ENCODE measurements at regions not wholly inside any gene's neighbourhood (a gene's known extent, or its start where the extent isn't known, plus 50 kb on each side); places are given as distances from the start of the nearest gene placed in this dataset.

DNA sequence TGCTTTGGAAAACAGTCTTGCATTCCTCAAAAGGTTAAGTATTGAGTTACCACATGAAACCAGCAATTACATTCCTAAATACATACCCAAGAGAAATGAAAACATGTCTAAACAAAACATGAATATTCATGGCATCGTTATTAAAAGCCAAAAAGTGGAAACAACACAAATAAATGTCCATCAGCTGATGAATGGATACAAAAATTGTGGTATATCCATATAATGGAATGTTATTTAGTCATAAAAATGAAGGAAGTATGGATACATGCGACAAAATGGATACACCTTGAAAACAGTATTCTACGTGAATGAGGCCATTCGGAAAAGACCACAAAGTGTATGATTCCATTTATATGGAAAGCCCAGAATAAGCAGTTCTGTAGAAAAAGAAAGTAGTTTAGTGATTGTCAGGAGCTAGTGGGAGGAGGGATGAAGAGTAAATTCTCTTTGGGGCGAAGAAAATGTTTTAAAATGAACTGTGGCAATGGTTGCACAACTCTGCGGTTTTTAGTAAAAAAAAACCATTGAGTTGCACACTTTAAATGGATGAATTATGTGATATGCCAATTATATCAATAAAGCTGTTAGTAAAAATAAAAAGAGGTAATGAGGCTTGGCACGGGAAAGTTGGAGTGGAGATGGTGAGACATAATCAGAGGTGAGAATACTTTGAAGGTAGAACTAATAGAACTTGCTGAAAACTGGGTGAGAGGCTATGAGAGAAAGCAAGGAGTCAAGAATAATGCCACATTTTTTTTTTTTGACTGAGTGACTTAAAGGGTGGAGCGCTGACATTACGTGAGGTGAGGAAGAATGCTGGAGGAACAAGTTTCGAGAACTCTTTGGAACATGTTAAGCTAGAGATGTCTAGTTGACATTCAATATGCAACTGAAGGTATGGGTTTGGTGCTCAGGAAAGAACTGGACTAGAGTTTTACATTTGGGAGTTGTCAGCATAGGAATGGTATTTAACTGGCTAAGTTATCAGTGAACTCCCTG, 194.9 kb upstream of the ZNF608 start:
- H3K27ac Mint-ChIP-seq = peak overlapping the region; percentile 10
- ATAC-seq = no peak
- no peaks in the 10 kb centered on the region for H3K36me3 Mint-ChIP-seq
- no peak overlapping the region for H3K4me3 Mint-ChIP-seq
- no peaks in the 10 kb centered on the region for H3K27me3 Mint-ChIP-seq
- H3K4me1 Mint-ChIP-seq = peaks cover 7% of the 10 kb centered on the region
- H3K9me3 Mint-ChIP-seq = peaks cover 7% of the 10 kb centered on the region

GRCh38 chr5:124948062-124948753, 201.8 kb upstream of the ZNF608 start:
- peaks cover 25% of the 10 kb centered on the region for H3K4me1 Mint-ChIP-seq
- H3K27me3 Mint-ChIP-seq = no peaks in the 10 kb centered on the region
- H3K27ac Mint-ChIP-seq = peak overlapping the region; percentile 25
- no peak for ATAC-seq
- H3K4me3 Mint-ChIP-seq = no peak overlapping the region
- H3K9me3 Mint-ChIP-seq = no peaks in the 10 kb centered on the region
- no peaks in the 10 kb centered on the region for H3K36me3 Mint-ChIP-seq

GRCh38 chr5:124948754-124949275, 202.4 kb upstream of the ZNF608 start:
- H3K27ac Mint-ChIP-seq = no peak overlapping the region
- H3K4me3 Mint-ChIP-seq = no peak overlapping the region
- H3K36me3 Mint-ChIP-seq = no peaks in the 10 kb centered on the region
- H3K9me3 Mint-ChIP-seq = no peaks in the 10 kb centered on the region
- no peaks in the 10 kb centered on the region for H3K27me3 Mint-ChIP-seq
- H3K4me1 Mint-ChIP-seq = peaks cover 25% of the 10 kb centered on the region
- no peak for ATAC-seq

GRCh38 chr5:124949862-124950261, 203.4 kb upstream of the ZNF608 start:
- no peaks in the 10 kb centered on the region for H3K27me3 Mint-ChIP-seq
- H3K27ac Mint-ChIP-seq = no peak overlapping the region
- H3K9me3 Mint-ChIP-seq = no peaks in the 10 kb centered on the region
- H3K36me3 Mint-ChIP-seq = no peaks in the 10 kb centered on the region
- H3K4me3 Mint-ChIP-seq = no peak overlapping the region
- H3K4me1 Mint-ChIP-seq = peaks cover 29% of the 10 kb centered on the region
- no peak for ATAC-seq

DNA sequence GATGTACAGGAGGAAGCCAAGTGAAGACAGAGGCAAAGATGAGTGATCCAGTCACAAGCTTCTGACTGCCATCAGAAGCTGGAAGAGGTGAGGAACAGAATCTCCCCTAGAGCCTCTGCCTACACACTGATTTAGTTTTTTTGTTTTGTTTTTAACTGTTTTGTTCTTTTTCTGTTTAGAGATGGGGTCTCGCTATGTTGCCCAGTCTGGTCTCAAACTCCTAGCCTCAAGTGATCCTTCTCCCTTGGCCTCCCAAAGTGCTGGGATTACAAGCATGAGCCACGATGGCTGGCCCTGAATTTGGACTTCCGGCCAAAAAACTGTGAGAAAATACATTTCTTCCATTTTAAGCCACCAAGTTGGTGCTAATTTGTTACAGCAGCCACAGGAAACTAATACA, 204.7 kb upstream of the ZNF608 start:
- Mint-ChIP-seq H3K9me3 (no peaks in the 10 kb centered on the region), H3K36me3 (no peaks in the 10 kb centered on the region), H3K4me1 (peaks cover 32% of the 10 kb centered on the region), H3K4me3 (no peak overlapping the region), H3K27me3 (no peaks in the 10 kb centered on the region), H3K27ac (peak overlapping the region; percentile 90)
- ATAC-seq = no peak

- Mint-ChIP-seq H3K4me1 (peaks cover 32% of the 10 kb centered on the region), H3K27ac (peak overlapping the region; percentile 90), H3K9me3 (no peaks in the 10 kb centered on the region), H3K36me3 (no peaks in the 10 kb centered on the region), H3K27me3 (no peaks in the 10 kb centered on the region), H3K4me3 (peak overlapping the region; percentile 50)
- ATAC-seq = peak; percentile 87
Observed at GRCh38 chr5:124951661-124952060, 205.2 kb upstream of the ZNF608 start.

- H3K9me3 Mint-ChIP-seq = no peaks in the 10 kb centered on the region
- ATAC-seq = peak; percentile 93
- no peaks in the 10 kb centered on the region for H3K36me3 Mint-ChIP-seq
- H3K27me3 Mint-ChIP-seq = no peaks in the 10 kb centered on the region
- H3K4me3 Mint-ChIP-seq = peak overlapping the region; percentile 50
- peak overlapping the region; percentile 90 for H3K27ac Mint-ChIP-seq
- peaks cover 33% of the 10 kb centered on the region for H3K4me1 Mint-ChIP-seq
Observed at GRCh38 chr5:124952079-124952478, 205.6 kb upstream of the ZNF608 start.

- H3K36me3 Mint-ChIP-seq = no peaks in the 10 kb centered on the region
- peak overlapping the region; percentile 71 for H3K4me3 Mint-ChIP-seq
- H3K27ac Mint-ChIP-seq = peak overlapping the region; percentile 90
- no peaks in the 10 kb centered on the region for H3K9me3 Mint-ChIP-seq
- peaks cover 37% of the 10 kb centered on the region for H3K4me1 Mint-ChIP-seq
- ATAC-seq = peak; percentile 69
- H3K27me3 Mint-ChIP-seq = no peaks in the 10 kb centered on the region
Observed at GRCh38 chr5:124952566-124952965, 206.1 kb upstream of the ZNF608 start.

DNA sequence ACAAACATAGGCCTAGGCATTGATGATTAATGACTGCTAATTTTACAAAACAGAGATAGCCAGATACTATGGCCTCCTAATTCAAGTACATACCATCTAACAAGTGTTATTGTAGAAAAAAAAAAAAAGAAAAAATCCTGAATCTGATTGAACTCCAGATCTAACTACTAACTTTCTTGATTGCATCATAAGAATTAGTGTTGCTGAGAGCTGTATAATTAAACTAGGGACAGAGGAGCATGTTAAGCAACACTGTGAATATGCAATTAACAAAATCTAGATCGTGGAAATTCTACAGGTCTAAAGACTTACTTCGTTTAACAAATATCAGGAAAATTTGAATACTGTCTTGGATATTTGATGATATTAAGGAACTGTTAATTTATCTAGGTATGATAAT, 208.3 kb upstream of the ZNF608 start:
- Mint-ChIP-seq H3K27ac (peak overlapping the region; percentile 64), H3K27me3 (no peaks in the 10 kb centered on the region), H3K36me3 (no peaks in the 10 kb centered on the region), H3K9me3 (no peaks in the 10 kb centered on the region), H3K4me1 (peaks cover 30% of the 10 kb centered on the region), H3K4me3 (no peak overlapping the region)
- ATAC-seq = no peak

- no peaks in the 10 kb centered on the region for H3K27me3 Mint-ChIP-seq
Observed at GRCh38 chr5:124956471-124957029, 210.1 kb upstream of the ZNF608 start.

DNA sequence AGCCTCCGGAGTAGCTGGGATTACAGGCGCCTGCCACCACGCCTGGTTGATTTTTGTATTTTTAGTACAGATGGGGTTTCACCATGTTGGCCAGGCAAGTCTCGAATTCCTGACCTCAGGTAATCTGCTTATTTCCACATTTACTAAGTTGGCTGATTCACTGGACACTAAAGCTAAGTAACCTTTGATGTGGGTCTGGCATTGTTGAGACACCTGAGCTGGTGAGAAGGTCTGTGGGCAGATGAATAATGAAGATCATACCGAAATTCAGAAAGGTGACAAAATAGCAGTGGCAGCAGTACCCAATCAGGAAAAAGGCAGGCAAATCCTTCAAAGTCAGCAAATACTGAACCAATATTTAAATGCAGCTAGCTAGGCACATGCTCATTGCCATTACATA, 210.6 kb upstream of the ZNF608 start:
- ATAC-seq = no peak
- Mint-ChIP-seq H3K27ac (no peak overlapping the region), H3K36me3 (no peaks in the 10 kb centered on the region), H3K4me3 (no peak overlapping the region), H3K27me3 (no peaks in the 10 kb centered on the region), H3K9me3 (no peaks in the 10 kb centered on the region), H3K4me1 (peaks cover 31% of the 10 kb centered on the region)

More at GRCh38 chr5:124956471-124957029, 210.1 kb upstream of the ZNF608 start:
- Mint-ChIP-seq H3K4me1 (peaks cover 32% of the 10 kb centered on the region), H3K36me3 (no peaks in the 10 kb centered on the region), H3K27ac (no peak overlapping the region), H3K9me3 (no peaks in the 10 kb centered on the region), H3K4me3 (no peak overlapping the region)
- no peak for ATAC-seq

GRCh38 chr5:124960266-124960665, 213.8 kb upstream of the ZNF608 start:
- Mint-ChIP-seq H3K27ac (no peak overlapping the region), H3K4me3 (no peak overlapping the region), H3K9me3 (no peaks in the 10 kb centered on the region), H3K27me3 (no peaks in the 10 kb centered on the region), H3K36me3 (no peaks in the 10 kb centered on the region), H3K4me1 (peaks cover 18% of the 10 kb centered on the region)
- no peak for ATAC-seq

DNA sequence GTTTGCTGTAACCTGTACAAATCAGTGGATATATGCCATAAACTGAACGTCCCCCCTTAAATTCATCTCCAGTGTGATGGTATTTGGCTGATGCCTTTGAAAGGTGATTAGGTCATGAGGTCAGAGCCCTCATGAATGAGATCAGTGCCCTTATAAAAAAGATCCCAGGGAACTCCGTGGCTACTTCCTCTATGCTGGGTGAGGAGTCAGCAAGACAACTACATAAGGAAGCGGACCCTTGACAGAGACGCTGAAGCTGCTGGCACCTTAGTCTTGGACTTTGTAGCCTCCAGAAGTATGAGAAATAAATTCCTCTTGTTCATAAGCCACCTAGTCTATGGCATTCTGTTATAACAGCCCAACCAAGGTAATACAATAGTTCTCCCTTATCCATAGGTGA, 215.1 kb upstream of the ZNF608 start:
- no peak for ATAC-seq
- Mint-ChIP-seq H3K36me3 (no peaks in the 10 kb centered on the region), H3K4me3 (no peak overlapping the region), H3K9me3 (no peaks in the 10 kb centered on the region), H3K4me1 (peaks cover 18% of the 10 kb centered on the region), H3K27me3 (no peaks in the 10 kb centered on the region), H3K27ac (no peak overlapping the region)

DNA sequence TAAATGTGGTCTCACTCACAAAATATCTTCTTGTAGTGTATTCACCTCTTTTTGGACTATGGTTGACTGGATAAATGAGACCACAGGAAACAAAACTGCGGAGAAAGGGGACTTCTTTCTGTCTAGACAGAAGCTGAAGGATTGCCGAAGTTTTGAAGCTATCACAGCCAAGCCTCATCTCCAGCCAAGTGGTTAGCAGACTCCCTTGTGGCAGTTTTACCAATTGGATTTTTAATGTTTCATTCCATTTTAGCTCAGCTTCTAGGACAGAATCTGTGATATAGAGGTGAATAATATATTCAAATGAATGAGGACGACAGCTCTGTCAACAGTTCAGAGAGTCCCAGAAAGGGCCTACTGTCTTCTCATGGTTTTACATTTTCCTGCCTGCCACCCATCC, 215.7 kb upstream of the ZNF608 start:
- Mint-ChIP-seq H3K36me3 (no peaks in the 10 kb centered on the region), H3K27ac (no peak overlapping the region), H3K9me3 (no peaks in the 10 kb centered on the region), H3K4me3 (no peak overlapping the region), H3K4me1 (peaks cover 16% of the 10 kb centered on the region), H3K27me3 (no peaks in the 10 kb centered on the region)
- ATAC-seq = no peak

DNA sequence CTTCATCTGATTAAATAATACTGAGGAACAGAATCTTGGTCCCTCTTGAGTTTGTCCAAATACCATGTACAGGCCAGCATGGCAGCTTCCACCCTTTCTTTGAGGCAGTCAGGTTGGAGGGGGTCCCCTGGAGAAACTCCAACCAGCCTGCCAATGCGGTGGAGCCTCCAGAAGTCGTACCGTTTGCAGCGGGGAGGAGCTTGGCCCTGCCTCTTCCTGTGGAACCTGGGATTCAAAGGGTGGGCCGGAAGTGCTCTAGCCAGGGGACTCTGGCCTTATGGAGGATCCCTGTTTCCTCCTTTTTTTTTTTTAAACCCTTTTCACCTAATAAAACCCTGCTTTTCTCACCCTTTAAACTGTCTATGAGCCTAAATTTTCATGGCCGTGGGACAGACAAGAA, 216.3 kb upstream of the ZNF608 start:
- no peaks in the 10 kb centered on the region for H3K27me3 Mint-ChIP-seq
- peaks cover 12% of the 10 kb centered on the region for H3K4me1 Mint-ChIP-seq
- no peak overlapping the region for H3K4me3 Mint-ChIP-seq
- H3K9me3 Mint-ChIP-seq = no peaks in the 10 kb centered on the region
- H3K36me3 Mint-ChIP-seq = no peaks in the 10 kb centered on the region
- no peak overlapping the region for H3K27ac Mint-ChIP-seq
- ATAC-seq = no peak
